Stimulated activated CD8-positive, alpha-beta memory T cell treated with anti-CD3 and anti-CD28 coated beads, Interleukin-15, amount 100 ng/mL, for 24 hours (primary cell): ENCODE measurements at regions not wholly inside any gene's neighbourhood (a gene's known extent, or its start where the extent isn't known, plus 50 kb on each side); places are given as distances from the start of the nearest gene placed in this dataset.
"Not testable (repeated sequence)": the region's sequence is repeated elsewhere in the genome, so short reads cannot be mapped to it uniquely, and the experiment has no call there.

Source experiments
- DNase-seq: peaks from one replicate; pipeline ENCODE4 v3.0.0-alpha.2; 2020; ENCODE audit warnings: low read depth

DNA sequence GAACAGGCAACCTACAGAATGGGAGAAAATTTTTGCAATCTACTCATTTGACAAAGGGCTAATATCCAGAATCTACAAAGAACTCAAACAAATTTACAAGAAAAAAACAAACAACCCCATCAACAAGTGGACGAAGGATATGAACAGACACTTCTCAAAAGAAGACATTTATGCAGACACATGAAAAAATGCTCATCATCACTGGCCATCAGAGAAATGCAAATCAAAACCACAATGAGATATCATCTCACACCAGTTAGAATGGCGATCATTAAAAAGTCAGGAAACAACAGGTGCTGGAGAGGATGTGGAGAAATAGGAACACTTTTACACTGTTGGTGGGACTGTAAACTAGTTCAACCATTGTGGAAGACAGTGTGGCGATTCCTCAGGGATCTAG, 725.6 kb downstream of the MATN1 start:
- DNase-seq: not testable (repeated sequence)

DNA sequence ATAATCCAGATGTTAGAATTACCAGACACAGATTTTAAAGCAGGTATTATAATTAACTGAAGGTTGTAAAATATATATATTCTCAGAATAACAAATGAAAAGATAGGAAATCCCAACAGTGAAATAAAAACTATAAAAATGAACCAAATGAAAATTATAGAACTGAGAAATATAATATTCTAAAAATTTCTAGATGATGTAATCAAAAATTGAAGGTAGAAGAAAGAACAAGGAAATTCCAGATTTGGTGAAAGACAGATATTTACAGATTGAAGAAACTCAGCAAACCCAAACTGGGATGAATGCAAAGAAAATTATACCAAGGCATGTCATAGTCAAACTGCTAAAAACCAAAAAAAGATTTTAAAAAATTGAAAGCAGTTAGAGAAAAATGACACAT, 729.4 kb downstream of the MATN1 start:
- DNase-seq: no peak

DNA sequence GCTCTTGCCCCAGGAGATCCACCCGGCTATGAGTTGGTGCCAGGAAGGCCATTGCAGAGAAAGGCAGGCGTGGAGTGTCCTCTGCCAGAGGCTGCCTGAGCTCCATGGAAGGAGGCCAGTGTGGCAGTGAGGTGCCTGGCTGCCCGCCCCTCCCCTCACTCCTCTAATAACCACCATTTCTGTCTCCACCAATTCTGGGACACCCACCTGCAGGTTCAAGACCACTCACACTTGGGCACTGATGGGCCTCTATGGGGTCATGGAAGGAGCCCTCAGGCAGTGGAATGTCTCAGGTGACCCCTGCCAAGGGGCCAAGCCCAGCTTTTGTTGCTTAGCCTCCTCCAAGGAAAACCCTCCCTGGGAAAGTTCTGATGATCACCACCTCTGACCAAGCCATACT, 731.6 kb downstream of the MATN1 start:
- DNase-seq: no peak

DNA sequence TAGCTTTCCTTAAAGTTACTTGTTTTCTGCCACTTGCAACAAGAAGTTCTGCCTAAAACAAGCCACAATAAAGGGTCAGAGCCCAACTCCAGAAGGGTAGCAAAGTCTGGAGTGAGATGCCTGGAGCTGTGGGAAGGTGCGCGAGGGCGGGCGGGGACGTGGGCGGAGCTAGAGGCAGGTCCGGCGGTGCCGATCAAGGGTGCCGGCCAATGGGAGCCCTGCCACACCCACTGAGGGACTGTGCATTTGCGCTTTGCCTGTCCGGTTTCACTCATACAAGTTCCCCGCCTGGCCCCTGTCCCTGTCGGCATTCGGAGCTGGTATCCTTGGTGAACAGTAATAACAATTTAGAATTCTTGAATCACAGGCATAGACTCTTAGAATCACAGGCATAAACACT, 732.4 kb downstream of the MATN1 start:
- no peak for DNase-seq

DNA sequence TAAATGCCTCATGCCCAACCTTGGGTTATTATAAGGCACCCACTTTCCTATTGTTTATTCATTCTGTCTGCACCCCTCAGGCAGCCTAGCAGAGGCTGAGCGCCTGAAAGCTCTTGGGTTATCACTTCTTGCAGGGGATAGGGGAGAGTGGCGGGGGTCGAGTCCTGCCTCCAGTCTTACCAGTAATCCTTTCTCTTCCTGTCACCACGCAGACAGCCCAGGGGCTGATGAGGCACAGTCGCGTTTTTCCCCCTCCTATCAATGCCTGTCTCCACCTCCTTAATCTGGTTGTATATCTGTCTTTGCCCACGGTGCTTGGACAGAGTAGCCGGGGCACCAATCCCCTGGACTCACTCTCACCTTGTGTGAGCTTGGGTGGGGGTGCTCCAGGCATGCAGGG, 733.1 kb downstream of the MATN1 start:
- DNase-seq: no peak

DNA sequence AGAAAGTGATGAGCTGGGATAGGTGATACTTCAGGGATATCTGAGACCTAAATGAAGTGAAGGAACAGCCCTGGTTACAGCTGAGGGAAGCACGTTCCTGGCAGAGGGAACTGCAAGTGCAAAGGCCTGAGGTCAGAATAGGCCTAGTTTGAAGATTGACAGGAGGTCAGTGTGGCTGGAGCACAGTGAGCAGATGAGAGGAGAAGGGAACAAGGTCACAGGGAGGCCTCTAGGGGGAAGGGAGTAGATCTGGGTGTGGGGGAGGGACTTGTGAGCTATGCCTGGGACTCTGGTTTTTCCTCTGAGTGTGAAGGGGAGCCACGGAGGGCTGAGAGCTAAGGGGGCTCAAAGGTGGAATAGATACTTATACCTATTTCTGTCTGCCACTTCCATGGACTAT, 736.4 kb downstream of the MATN1 start:
- DNase-seq: no peak

DNA sequence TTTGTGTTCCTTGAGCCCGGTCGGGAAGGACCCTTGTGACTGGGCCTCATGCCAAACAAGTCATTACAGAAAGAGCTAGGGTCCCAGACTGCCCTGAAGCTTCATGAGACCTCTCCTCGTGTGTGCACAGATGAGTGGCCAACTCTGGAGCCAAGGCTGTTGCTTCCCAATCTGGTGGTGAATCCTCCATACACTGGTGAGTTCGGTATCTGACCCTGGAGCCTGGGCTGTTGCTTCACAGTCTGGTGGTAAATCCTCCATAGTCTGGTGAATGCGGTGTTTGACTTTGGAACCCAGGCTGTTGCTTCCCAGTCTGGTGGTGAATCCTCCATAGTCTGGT, 737.8 kb downstream of the MATN1 start:
- DNase-seq: no peak

DNA sequence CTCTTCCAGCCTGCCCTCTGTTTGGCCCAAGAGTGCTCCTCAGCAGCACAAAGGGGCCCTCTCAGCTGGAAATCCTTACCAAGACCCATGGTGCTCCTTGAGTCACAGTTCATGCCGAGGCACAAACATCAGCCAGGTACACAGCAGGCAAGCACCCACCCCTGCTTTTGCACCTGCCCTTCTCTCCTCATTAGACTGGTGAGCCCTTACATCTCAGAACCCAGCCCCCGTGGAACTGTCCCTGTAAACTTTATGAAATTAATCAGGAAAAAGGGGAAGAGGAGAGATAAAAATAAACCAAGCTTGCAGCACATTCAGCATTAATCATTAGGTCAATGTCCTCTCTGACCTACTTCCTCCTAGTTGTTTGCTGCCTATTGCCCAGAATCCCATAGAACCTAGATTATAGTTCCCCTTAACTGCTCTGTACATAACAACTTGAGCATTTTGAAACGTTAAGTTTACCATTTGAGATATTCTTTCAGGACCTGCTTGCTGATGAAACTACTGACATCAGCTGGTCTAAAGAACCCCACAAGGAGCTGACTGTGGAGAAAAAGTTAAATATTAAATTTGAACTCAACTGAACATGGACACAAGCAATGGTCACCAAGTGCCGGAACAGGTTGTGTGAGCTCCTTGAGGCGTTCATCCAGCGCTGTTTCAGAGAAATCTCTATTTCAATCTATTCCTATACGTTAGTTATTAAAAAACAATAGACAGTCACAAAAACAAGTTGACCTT, 738.4 kb downstream of the MATN1 start:
- no peak for DNase-seq

DNA sequence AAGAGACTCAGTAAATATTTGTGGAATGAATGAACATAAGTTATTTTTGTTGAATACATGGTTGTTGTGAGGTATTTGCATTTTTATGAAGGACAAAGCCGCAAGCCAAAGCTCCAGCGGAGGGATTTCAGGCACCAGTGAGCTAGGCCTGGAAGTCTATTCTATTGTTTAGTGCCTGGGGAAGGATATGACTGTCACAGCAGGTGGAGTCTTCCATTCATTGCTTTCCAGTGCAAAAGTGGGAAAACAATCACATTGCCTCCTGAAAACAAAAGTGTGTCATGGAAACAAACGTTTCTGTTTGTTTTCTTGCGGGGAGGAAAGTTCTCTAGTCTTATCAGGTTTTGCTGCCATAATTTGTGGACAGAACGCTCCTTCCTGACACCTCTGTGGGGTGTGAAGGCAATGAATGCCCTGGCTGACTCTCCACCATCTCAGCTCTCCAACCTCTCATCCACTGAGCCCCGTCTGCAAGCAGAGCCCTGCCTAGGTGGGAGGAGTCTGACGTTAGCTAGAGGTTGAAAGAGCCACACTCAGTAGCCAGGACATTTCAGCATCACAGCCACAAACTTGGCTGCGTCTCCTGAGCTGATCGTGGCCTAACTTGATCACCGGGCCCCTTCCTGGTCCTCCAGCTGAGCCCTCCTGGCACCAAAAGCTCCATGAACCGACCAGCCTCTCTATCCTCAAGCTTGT, 739.1 kb downstream of the MATN1 start:
- DNase-seq: no peak

DNA sequence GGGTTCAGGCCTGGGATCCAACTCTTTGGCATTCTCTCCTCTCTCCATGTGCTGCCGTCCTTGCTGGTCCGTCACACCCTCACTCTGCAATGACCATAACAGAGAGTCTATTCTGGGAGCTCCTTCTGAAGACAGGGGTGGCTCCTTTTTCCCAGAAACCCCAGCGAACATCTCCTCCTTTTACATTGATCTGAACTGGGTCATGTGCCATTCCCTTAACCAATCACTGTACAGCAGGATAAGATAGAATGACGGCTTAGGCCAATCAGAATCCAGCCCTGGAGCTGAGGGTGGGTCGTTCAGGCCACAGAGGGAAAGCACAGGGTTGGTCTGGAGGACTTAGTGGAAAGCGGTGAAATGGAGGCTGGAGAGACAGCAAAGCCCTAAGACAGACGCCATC, 740.1 kb downstream of the MATN1 start:
- no peak for DNase-seq

DNA sequence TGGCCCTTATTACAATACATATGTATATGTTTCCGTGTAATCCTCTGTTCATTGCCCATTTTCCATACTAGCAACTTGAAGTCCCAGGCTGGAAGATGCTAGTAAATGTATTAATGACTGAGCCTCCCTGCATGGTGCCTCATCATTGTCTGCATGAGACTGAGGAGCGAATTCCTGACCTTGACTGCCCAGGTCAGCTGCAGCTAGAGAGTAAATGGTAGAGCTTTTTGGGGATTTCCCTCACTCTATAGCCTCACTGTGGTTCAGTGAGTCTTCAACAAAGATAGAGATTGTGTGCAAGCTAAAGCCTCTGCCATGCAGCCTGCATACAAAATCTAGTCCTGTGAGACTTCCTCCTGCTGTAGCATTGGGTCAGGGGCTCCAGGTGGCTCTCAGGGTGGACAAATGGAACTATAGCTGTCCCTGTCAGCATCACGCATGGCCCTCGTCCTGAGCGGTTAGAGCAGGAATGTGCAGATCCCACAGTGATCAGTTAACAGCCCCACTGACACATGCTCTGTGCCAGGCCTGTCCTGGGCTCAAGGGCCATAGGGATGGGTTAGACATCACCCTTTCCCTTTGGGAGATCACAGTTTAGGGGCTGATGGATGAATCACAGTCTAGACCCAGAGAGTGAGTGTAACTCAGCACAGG, 741.7 kb downstream of the MATN1 start:
- DNase-seq: no peak

DNA sequence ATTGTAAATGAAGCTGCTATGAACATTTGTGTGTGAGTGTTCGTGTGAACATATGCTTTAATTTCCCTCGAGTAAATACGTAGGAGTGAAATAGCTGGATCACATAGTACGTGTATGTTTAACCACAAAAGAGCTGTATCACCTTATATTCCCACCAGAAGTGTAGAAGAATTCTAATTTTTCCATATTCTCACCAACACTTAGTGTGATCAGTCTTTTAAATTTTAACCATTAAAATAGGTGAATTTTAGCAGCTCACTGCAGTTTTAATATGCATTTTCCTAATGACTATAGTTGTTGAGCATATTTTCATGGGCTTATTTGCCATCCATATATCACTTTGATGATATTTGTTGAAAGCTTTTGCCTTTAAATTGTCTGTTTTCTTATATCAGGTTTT, 741.2 kb downstream of the PTPRU start:
- DNase-seq: no peak

DNA sequence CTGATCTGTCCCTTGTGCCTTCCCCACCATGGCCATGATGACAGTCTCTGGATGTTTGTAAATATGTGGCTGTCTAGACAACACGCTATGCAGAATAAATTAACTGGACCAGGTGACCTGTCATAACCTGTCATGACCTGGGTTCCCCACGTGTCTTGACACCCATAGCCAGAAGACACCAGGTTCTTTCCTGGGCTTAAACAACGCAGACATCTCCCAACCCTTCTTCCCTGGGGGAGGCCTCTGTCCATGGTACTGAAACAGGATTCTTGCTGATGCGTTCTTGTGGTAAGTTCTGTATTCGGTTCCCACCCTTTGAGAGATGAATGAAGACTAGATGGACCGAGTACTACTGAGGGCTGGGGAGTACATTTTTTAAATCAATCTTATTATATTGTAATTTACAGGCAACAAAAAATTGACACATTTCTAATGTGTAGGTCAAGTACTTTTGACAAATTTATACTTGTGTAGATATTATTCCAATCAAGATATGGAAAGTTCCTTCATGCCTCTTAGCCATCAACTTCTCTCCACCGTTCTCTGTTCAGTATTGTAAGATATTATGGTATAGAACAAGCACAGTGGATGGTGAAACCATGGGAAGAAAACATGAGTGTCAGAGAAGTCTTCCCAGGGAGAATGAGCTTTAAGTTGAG, 738.8 kb downstream of the PTPRU start:
- no peak for DNase-seq

DNA sequence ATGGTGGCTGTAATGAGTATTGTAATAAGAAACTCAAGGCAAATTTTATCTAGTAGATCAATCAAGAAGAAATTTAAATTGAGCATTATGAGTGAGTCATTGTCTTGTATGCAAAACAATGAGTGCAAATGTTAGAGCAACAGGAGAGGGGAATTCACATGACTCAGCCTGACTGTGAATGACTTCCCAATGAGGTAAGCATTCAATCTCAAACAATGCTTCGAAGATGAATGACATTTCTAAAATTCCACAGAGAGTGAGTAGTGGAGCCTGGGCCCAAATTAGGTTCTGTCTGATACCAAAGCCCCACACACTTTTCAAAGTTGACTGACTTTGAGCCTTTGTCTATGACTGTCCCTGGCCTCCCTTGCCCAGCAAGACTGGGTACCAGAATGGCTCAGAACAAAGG, 738.0 kb downstream of the PTPRU start:
- no peak for DNase-seq

DNA sequence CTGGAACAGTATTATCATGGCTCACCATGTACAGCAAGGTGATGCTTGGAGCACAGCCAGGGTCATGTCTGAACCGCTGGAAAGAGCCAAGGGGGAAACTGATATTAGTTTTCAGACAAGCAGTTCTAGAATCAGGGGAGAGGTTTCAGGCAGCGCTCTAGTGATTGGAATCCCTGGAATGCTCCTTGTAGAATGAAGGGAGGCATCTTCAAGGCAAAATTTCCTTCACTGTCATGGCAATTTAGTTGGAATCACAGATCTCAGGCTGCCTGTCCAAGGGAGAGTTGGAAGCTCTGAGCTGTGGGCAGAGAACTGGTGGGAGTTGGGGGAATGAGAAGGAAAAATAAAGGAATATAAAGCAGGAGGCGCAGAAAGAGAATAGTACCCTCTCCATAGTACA, 737.1 kb downstream of the PTPRU start:
- DNase-seq: no peak

DNA sequence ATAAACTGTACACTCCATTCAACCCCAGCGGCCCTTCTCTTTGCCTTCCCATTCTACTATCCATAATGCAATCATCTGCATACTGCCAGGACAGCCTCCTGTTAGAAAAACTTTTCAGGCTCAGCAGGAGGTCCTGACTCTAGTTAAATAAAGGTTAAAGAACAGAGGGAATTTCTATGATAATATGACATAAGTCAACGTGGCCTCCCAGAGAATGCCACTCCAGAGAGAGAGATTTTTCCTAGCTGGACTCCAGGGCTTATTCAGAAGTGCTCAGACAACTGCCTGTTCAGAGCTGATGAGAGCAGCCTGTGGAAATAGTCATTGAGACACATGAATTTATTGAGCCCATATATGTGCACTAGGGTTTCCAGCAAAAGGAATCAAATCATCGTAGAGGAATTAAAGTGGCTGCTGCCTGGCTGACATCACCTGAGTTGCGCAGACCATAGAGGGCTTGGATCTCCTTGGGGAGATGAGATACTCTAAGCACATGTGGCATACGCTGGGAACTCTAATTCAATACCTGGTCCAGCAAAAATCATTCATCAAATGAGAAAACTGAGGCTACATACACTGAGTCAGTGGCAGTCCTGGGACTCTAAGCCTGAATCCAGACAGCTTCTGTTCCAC, 736.2 kb downstream of the PTPRU start:
- DNase-seq: no peak

DNA sequence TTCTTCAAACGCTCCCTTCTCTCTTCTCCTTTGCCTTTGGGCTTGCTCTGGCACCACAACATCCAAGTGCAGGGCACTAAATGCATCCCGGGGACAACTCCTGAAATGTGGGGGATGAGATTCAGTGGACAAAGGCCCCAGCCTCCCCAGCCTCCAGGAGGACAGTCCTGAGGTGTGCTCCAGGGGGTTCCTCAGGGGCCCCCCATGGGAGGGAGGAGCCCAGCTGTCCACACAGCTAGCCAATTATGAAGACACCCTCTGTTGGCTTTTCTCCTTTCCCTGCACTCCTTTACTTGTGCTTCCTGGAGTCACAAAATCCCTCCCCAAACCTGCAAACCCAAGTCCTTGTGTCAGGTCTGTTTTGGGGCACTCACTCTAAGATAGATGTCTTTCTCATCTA, 735.4 kb downstream of the PTPRU start:
- DNase-seq: no peak

DNA sequence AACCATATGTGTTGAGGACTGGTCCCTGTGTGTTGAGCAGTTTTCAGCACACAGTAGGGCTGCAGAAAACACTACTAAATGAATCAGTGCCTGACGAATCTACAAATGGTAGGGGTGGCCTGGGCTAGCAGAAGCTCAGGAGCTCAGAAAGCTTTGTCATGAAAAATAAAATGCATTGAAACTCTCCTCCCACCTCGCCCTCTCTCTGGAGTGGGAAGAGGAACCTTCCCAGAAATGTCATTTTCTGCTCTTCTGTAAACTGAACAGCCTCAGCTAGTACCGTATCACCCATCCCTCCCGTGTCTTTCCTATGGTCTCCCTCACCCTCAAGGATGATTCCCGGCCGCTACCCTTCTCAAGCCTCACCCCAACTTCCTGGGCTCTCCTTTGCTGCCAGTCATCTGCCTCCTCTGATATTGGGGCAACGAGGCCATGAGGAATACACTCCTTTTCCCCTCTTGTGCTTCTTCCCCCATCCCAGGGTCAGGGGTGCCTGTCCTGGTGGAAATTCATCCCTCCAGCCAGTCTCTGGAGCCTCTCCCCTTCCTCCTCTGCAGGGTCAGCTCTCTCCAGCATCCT, 734.5 kb downstream of the PTPRU start:
- no peak for DNase-seq

DNA sequence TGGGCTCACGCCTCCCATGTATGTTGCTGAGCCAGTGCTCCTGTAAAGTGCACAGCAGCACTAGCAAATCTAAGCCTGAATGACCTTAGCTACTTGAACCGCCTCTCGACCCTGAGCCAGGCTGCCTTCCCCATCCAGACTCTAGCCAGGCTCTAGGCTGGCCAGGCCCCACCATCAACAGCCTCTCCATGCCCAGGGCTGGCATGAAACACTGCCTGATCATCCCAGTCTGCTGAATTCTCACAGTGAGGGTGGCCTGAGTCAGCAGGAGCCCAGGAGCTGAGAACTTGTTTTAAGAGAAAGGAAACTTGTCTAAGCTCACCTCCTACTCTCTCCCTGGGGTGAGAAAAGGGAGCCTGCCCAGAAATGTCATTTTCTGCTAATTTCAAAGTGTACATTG, 733.3 kb downstream of the PTPRU start:
- no peak for DNase-seq

DNA sequence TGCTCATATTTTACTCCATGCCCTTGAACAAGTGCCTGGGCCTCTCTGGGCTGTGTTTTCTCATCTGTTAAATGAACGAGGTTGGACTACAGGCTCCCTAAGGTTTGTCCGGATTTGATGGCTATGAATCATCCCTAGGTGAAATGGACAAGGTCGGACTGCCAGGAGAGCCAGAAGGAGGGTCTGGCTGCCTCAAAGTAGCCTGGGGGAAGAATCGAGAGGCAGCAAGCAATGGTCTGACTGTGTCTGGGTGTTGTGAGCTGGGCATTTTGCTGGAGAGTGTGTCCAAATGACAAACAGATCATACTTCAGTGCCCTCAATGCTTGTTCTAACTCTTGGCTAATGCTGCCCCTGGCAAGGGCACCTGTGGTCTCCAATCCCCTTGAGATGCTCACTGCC, 730.9 kb downstream of the PTPRU start:
- DNase-seq: no peak

DNA sequence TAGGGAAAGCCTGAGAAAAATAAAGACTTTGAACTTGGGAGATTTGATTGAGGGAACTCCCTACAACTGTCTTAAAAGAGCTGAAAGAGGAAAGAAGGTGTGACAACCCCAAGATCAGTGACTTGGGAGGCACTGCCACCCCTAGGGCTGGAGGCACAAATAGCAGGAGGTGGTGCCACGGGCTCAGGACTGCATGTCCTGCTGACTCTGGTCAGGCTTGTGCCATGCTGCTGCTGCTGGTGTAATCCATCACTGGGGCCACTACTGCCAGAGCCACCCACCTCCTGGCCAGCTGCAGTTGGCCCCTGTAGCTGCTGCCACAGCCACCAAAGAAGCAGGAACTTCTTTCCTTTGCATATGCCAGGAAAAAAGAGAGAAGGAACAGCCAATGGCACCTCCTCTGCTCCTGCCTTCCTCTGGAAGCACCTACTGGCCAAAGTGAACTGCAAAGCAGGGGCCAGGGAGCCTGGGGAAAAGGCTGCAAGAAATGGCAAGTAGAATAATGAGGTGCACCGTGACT, 730.3 kb downstream of the PTPRU start:
- no peak for DNase-seq
